Spinal cord (tissue), 9 donors: ENCODE measurements at regions not wholly inside any gene's neighbourhood (a gene's known extent, or its start where the extent isn't known, plus 50 kb on each side); places are given as distances from the start of the nearest gene placed in this dataset.
"Not testable (repeated sequence)": the region's sequence is repeated elsewhere in the genome, so short reads cannot be mapped to it uniquely, and the experiment has no call there.

ENCODE experiments used
- DNase-seq, 6 donors: peaks; one replicate each; pipeline versions ENCODE4 v3.0.0 to v3.0.0-alpha.2; 2013 to 2015; ENCODE audit warnings: low spot score in 6 of 6, low read depth in 4 of 6
- H3K27ac ChIP-seq: one replicate; pipeline ENCODE4 v1.5.1; 2013; ENCODE audit warnings: low read depth, low read length, control low read depth
- H3K27me3 ChIP-seq: one replicate; pipeline ENCODE4 v1.6.1; 2013; ENCODE audit warnings: low read length; ENCODE audit not compliant: control insufficient read depth, insufficient read depth
- H3K36me3 ChIP-seq: one replicate; pipeline ENCODE4 v1.6.1; 2013; ENCODE audit warnings: low read length; ENCODE audit not compliant: control insufficient read depth, insufficient read depth
- H3K4me1 ChIP-seq: one replicate; pipeline ENCODE4 v1.6.1; 2013; ENCODE audit warnings: low read length; ENCODE audit not compliant: control insufficient read depth, insufficient read depth
- H3K4me3 ChIP-seq: one replicate; pipeline ENCODE4 v1.5.1; 2013; ENCODE audit warnings: low read depth, low read length, control low read depth
- H3K9me3 ChIP-seq: one replicate; pipeline ENCODE4 v1.6.1; 2013; ENCODE audit warnings: low read length; ENCODE audit not compliant: control insufficient read depth, insufficient read depth
- WGBS: methylation state at CpG from one replicate; pipeline ENCODE4 v1.1.5; 2013; ENCODE audit warnings: missing lambda C conversion rate; ENCODE audit not compliant: insufficient coverage; 5-methylcytosine and 5-hydroxymethylcytosine counted together
- donor health status: healthy.

DNA sequence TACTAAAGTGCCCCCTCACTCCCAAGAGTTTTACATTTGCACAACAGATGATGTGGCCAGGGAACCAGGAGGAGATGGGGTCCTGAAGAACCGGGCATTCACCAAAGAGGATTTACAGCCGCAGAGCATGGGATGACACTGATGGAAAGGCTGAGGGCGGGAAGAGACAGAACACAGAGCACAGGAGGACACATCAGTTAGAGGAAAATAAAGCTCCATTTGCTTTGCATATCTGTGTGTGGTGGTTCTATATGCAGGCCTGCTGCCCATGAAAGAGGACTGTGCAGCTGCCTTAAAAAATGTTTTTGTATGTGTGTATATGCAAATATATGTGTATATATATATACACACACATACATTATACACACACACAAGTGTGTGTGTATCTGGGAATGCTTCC lies 320.8 kb upstream of the CHRNA7 start:
- not testable (repeated sequence) for H3K4me1 ChIP-seq, H3K4me3 ChIP-seq, DNase-seq, H3K36me3 ChIP-seq, H3K27ac ChIP-seq, H3K9me3 ChIP-seq, H3K27me3 ChIP-seq
- no CpG with 5 or more reads among the region's 3 CpGs for WGBS

GRCh38 chr15:31710806-31711205 lies 319.5 kb upstream of the CHRNA7 start:
- not testable (repeated sequence) for H3K27ac ChIP-seq, H3K36me3 ChIP-seq, H3K4me1 ChIP-seq, H3K9me3 ChIP-seq, H3K27me3 ChIP-seq, H3K4me3 ChIP-seq, DNase-seq
- no CpG with 5 or more reads among the region's 4 CpGs for WGBS

DNA sequence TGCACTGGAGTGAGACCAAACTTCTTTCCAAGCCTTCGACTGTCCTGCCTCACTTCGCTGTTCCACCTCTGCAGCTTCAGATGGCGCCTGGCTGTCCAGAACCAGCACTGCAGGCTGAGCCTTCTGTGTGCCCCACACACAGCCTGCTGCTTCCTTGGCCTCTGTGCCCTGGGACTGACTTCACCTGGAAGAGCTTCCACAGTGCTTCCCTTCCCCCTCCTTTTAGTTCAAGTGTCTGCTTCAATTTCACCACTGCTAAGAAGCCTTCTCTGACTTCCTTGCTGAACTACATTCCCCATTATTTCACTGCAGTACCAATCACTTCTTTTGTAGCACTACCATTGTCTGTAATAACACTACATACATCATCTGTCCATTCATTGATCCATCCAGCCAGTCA lies 315.1 kb upstream of the CHRNA7 start:
- WGBS: no CpG with 5 or more reads among the region's 3 CpGs
- H3K36me3 ChIP-seq, H3K27me3 ChIP-seq, H3K4me1 ChIP-seq, H3K4me3 ChIP-seq, H3K9me3 ChIP-seq, DNase-seq, H3K27ac ChIP-seq: not testable (repeated sequence)

DNA sequence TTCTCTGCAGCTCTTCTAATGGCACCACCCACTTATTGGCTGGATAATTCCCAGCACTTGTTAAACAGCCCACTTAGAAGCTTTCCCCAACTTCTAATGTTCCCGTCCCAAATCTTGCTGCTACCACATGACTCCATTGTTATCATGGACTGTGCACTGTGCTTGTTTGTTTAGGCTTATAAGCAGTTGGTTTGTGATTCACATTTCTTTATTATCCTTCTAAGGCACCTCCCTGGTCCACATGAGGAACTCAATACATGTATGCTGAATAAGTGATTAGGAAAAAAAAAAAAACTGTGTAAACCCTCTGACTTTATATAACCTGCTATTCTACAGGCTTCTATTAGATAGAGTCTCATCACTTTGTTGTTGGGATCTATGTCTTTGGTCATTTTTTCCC lies 311.7 kb upstream of the CHRNA7 start:
- not testable (repeated sequence) for H3K9me3 ChIP-seq, H3K36me3 ChIP-seq, H3K27me3 ChIP-seq, H3K4me1 ChIP-seq, H3K27ac ChIP-seq, H3K4me3 ChIP-seq, DNase-seq
- WGBS: no CpG with 5 or more reads among the region's 1 CpG

- DNase-seq, H3K9me3 ChIP-seq, H3K4me1 ChIP-seq, H3K27me3 ChIP-seq, H3K27ac ChIP-seq, H3K4me3 ChIP-seq, H3K36me3 ChIP-seq: not testable (repeated sequence)
- WGBS: 35% methylated on average over 3 of the region's 7 CpGs
Measured at GRCh38 chr15:31719396-31720022, 310.8 kb upstream of the CHRNA7 start.

DNA sequence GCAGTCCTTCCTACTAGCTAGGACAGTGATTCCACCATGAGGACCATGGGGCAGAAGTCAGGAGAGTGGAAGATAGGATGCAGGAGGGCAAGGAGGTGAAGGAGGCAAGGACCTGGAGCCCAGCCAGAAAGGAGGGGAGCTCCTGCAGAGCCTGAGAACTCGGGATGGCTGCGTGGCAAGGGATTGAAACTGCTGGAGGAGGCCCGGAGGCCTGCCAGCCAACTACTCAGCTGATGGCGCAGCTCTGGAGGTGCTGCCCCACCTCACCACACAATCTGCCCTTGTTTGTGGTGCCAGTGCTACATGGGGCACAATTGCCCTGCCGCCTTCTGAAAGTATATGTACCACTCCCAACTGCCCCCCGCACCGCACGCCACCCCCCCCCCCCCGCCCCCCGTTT lies 307.3 kb upstream of the CHRNA7 start:
- H3K36me3 ChIP-seq, H3K27ac ChIP-seq, H3K4me3 ChIP-seq, H3K27me3 ChIP-seq, DNase-seq, H3K4me1 ChIP-seq, H3K9me3 ChIP-seq: not testable (repeated sequence)
- 94% methylated on average over 3 of the region's 10 CpGs for WGBS

GRCh38 chr15:31724903-31725302 lies 305.4 kb upstream of the CHRNA7 start:
- H3K27ac ChIP-seq, DNase-seq, H3K4me3 ChIP-seq, H3K4me1 ChIP-seq, H3K36me3 ChIP-seq, H3K9me3 ChIP-seq, H3K27me3 ChIP-seq: not testable (repeated sequence)
- WGBS: 93% methylated on average over 5 of the region's 5 CpGs

GRCh38 chr15:31725619-31726018 lies 304.7 kb upstream of the CHRNA7 start:
- not testable (repeated sequence) for DNase-seq, H3K36me3 ChIP-seq, H3K4me1 ChIP-seq, H3K27me3 ChIP-seq, H3K27ac ChIP-seq, H3K9me3 ChIP-seq, H3K4me3 ChIP-seq
- no CpG with 5 or more reads among the region's 3 CpGs for WGBS

DNA sequence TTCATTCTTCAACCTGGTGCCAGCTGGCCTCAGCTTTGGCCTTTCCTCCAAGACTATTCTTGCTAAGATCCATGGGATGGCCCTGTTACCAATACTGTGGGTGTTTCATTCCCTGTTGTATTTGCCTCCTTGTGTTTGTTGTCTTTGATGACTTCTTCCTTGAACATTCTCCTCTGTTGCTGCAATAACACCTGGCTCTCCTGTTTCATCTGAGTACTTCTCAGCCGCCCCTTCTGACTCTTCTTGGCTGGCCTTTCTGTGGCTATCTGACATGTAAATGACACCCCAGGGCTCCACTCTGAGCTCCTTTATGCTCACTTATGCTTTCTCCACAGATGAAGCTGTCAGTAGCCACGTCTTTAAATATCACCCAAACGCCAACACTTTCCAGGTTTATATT lies 302.7 kb upstream of the CHRNA7 start:
- DNase-seq: no peak
- H3K36me3 ChIP-seq: no peaks in the 10 kb centered on the region
- 94% methylated on average over 3 of the region's 3 CpGs for WGBS
- no peaks in the 10 kb centered on the region for H3K27me3 ChIP-seq
- no peak overlapping the region for H3K4me3 ChIP-seq
- H3K4me1 ChIP-seq: no peaks in the 10 kb centered on the region
- H3K27ac ChIP-seq: no peak overlapping the region
- H3K9me3 ChIP-seq: peaks cover 2% of the 10 kb centered on the region

DNA sequence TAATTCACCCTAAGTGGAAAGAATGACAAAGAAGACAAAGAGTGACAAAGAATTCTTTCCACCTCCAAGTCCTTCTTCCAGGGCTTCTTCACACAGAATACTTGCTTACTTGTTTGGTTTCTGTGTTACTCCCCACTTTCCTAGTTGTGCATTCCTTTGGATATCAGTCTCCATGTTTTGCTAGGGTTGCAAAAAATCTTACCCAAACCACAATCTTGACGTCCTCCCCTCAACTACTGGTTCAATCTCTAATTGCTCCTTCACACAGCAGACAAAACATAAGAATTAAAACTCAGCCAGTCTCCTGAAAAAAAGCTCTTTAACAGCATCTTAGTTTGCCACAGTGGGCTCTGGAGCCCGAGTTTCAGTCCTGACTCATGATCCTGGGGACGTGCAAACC lies 297.6 kb upstream of the CHRNA7 start:
- Histone ChIP-seq H3K4me3 (no peak overlapping the region), H3K36me3 (no peaks in the 10 kb centered on the region), H3K27me3 (no peaks in the 10 kb centered on the region), H3K4me1 (no peaks in the 10 kb centered on the region), H3K9me3 (peaks cover 2% of the 10 kb centered on the region), H3K27ac (no peak overlapping the region)
- 38% methylated on average over 1 of the region's 3 CpGs for WGBS
- no peak for DNase-seq
